K562 (cell line): ENCODE measurements at regions not wholly inside any gene's neighbourhood (a gene's known extent, or its start where the extent isn't known, plus 50 kb on each side); places are given as distances from the start of the nearest gene placed in this dataset.

Experiments used
- ATAC-seq: fragments of 200-7000 bp; cut with Tn5 transposase; 3 replicates; pipeline ENCODE4 v1.9.1; 2020; ENCODE audit warnings: moderate library complexity
- BruUV-seq: library from RNA; stranded (reverse); fragments of 400-500 nt; replicated peaks from 2 replicates; lab custom pipeline; 2021; lab: Mats Ljungman, UMichigan
- CTCF ChIA-PET: fragments of 300-600 bp; formaldehyde crosslinking; extraction: SDS; loops from one replicate; lab custom pipeline; 2021; ENCODE audit warnings: low intra/inter-chr PET ratio; lab: Yijun Ruan, JAX
- POLR2A ChIA-PET: fragments of 300-600, 350-650 bp; sonication (Branson Sonifier 250); formaldehyde crosslinking; extraction: SDS; loops from one replicate; lab custom pipeline; 2021; ENCODE audit warnings: antibody characterized with exemption, inconsistent platforms; lab: Yijun Ruan, JAX
- DNase-seq, 4 experiments: peaks; one replicate each; pipeline versions ENCODE4 v3.0.0 to v3.0.0-alpha.2; 2011 to 2018; ENCODE audit warnings: low spot score in 3 of 4, mixed read lengths in 3 of 4; ENCODE audit errors: extremely low read depth in 1 of 4
- FAIRE-seq: peaks from 2 replicates; lab custom pipeline; 2011; peaks lifted over from hg19 to GRCh38; lab: Jason Lieb, UNC
- H2AFZ ChIP-seq: 2 replicates; pipeline ENCODE4 v1.6.0; 2011; ENCODE audit warnings: low read depth, low read length, control low read depth, inconsistent platforms
- H3K27ac ChIP-seq: fragments of 200-600 bp; 3 replicates; pipeline ENCODE4 v1.8.0; 2011; ENCODE audit warnings: low read depth, mild to moderate bottlenecking, control low read depth, inconsistent platforms, low read length, moderate library complexity, mixed read lengths; ENCODE audit errors: extremely low read depth
- H3K27me3 ChIP-seq, 2 experiments: fragments of 300-600 bp in 1 of 2; 2 replicates in 1 of 2; 3 replicates in 1 of 2; pipeline versions ENCODE4 v1.6.0 to v1.8.0; 2011; ENCODE audit warnings: inconsistent platforms in 2 of 2, low read length in 2 of 2, mild to moderate bottlenecking in 1 of 2, mixed read lengths in 1 of 2, moderate library complexity in 1 of 2; ENCODE audit not compliant: control insufficient read depth in 2 of 2, insufficient read depth in 2 of 2
- H3K36me3 ChIP-seq: fragments of 300-600 bp; 3 replicates; pipeline ENCODE4 v1.8.0; 2011; ENCODE audit warnings: mild to moderate bottlenecking, low read length, inconsistent platforms; ENCODE audit not compliant: control insufficient read depth, insufficient read depth
- H3K4me1 ChIP-seq, 2 experiments: fragments of 200-600 bp in 1 of 2; replicated peaks in 1 of 2; 2 replicates in 1 of 2; 3 replicates in 1 of 2; pipeline versions ENCODE4 v1.5.1 to v1.8.0; 2011; ENCODE audit warnings: inconsistent platforms in 2 of 2, low read length in 2 of 2, mild to moderate bottlenecking in 1 of 2, mixed read lengths in 1 of 2, moderate library complexity in 1 of 2; ENCODE audit not compliant: control insufficient read depth in 2 of 2, insufficient read depth in 2 of 2
- H3K4me2 ChIP-seq: 2 replicates; pipeline ENCODE4 v1.6.1; 2011; ENCODE audit warnings: low read length, control low read depth, inconsistent platforms, mixed read lengths; ENCODE audit not compliant: insufficient read depth
- H3K4me3 ChIP-seq: fragments of 200-600 bp; sonication (generic), shearing (Covaris generic); 2 replicates; pipeline ENCODE4 v1.5.1; 2016; ENCODE audit warnings: control low read depth, inconsistent platforms
- H3K79me2 ChIP-seq: fragments of 200-600 bp; 3 replicates; pipeline ENCODE4 v1.8.0; 2011; ENCODE audit warnings: low read length, inconsistent platforms; ENCODE audit not compliant: control insufficient read depth, insufficient read depth
- H3K9ac ChIP-seq, 2 experiments: 2 replicates each; pipeline versions ENCODE4 v1.6.0 to v1.6.1; 2011; ENCODE audit warnings: low read depth in 2 of 2, low read length in 2 of 2, control low read depth in 1 of 2, inconsistent platforms in 1 of 2, mild to moderate bottlenecking in 1 of 2, mixed read lengths in 1 of 2; ENCODE audit not compliant: insufficient read depth in 1 of 2
- H3K9me1 ChIP-seq: one replicate; pipeline ENCODE4 v1.6.0; 2011; ENCODE audit warnings: inconsistent platforms, mild to moderate bottlenecking, low read length, moderate library complexity; ENCODE audit not compliant: control insufficient read depth, insufficient read depth
- H3K9me3 ChIP-seq: replicated peaks from 2 replicates; pipeline ENCODE4 v1.5.1; 2011; ENCODE audit warnings: low read depth, low read length, inconsistent platforms; ENCODE audit not compliant: control insufficient read depth, insufficient read depth
- H4K20me1 ChIP-seq: replicated peaks from 2 replicates; pipeline ENCODE4 v1.6.1; 2011; ENCODE audit warnings: low read length, inconsistent platforms, mixed read lengths; ENCODE audit not compliant: control insufficient read depth, insufficient read depth
- ELF1 ChIP-seq: fragments of 200-800 bp; sonication (Bioruptor generic); IDR thresholded peaks from 2 replicates; pipeline ENCODE4 v1.6.1; 2016; ENCODE audit warnings: missing genetic modification characterization, missing compliant biosample characterization
- NEUROD1 ChIP-seq: fragments of 150-350 bp; IDR thresholded peaks from 2 replicates; pipeline ENCODE4 v1.6.1; 2014; ENCODE audit warnings: borderline replicate concordance, low read length, low read depth; ENCODE audit not compliant: partially characterized antibody
- NR2F6 ChIP-seq: fragments of 450-650 bp; formaldehyde crosslinking; IDR thresholded peaks from 2 replicates; pipeline ENCODE4 v1.4.0; 2020; ENCODE audit warnings: mild to moderate bottlenecking
- RFX1 ChIP-seq: fragments of 450-650 bp; IDR thresholded peaks from 2 replicates; pipeline ENCODE4 v1.6.1; 2016; ENCODE audit warnings: mild to moderate bottlenecking, moderate library complexity
- STAT5B ChIP-seq: fragments of 250-450 bp; sonication (Bioruptor Pico); IDR thresholded peaks from 2 replicates; pipeline ENCODE4 v1.8.0; 2021; ENCODE audit warnings: mild to moderate bottlenecking, inconsistent platforms
- ZNF347 ChIP-seq: fragments of 450-650 bp; formaldehyde crosslinking; IDR thresholded peaks from 2 replicates; pipeline ENCODE4 v1.4.0; 2020; ENCODE audit warnings: low read depth, mild to moderate bottlenecking, moderate library complexity
- ZZZ3 ChIP-seq: fragments of 450-650 bp; IDR thresholded peaks from 2 replicates; pipeline ENCODE4 v1.6.1; 2016; ENCODE audit warnings: antibody characterized with exemption, mild to moderate bottlenecking, moderate library complexity
- WGBS: fragments of 100-300 bp; shearing (Covaris generic); methylation state at CpG from one replicate; pipeline ENCODE4 v1.1.6; 2016; ENCODE audit warnings: low coverage, mixed read lengths; ENCODE audit not compliant: insufficient coverage; ENCODE audit errors: missing lambda C conversion rate; 5-methylcytosine and 5-hydroxymethylcytosine counted together
- in situ Hi-C: fragments of 300-500 bp; cut with MboI; formaldehyde crosslinking; loops from 4 replicates; pipeline ENCODE4 v1.15.0; 2018; ENCODE audit warnings: inconsistent platforms, mixed read lengths
- intact Hi-C: fragments of 100-400 bp; cut with micrococcal nuclease; formaldehyde crosslinking; loops from 2 replicates; pipeline ENCODE4 v1.14.2; 2022
- TF ChIP-seq, protein P1 (sequence below): fragments of 250-450 bp; sonication (Bioruptor Pico); IDR thresholded peaks from 2 replicates; pipeline ENCODE4 v1.4.0; 2020; ENCODE audit warnings: mild to moderate bottlenecking, moderate library complexity

DNA sequence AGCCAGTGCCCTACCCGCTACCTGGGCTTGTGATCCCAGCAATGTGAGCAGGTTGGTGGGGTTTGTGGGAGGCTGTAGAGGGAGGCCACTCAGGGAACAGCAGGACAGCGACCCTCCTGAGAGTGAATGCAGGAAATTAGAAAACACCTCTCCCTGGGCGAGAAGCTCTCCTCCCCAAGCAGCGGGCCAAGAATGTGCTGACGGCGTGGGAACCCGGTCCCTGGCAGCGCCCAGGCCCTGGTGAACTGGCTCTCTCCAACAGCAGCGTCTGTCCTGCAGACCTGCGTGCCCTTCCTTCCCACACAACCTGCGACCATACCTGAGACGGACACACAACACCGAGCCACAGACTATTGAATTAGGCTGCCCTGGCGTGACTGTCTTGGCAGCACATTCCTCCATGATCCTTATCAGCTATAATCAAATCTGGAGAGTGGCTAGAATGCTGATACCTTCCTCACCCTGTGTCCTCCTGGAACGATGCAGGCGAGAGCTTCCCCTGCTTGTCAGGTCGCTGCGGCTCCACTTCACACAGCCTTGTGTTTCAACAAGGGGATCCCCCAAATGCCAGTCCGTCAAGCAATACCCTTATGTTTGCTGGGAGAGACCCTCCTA is 114.8 kb upstream of the GSC start:
- no peaks in the 10 kb centered on the region for H3K36me3 ChIP-seq
- POLR2A ChIA-PET, result no interaction called here
- DNase-seq (no peak), ATAC-seq (no peak), FAIRE-seq (no peak)
- H4K20me1 ChIP-seq, result no peaks in the 10 kb centered on the region
- H2AFZ ChIP-seq, result no peak overlapping the region
- WGBS, result 0% methylated on average over 6 of the region's 19 CpGs
- H3K79me2 ChIP-seq, result no peaks in the 10 kb centered on the region
- no peak overlapping the region for H3K4me2 ChIP-seq
- TF ChIP-seq NEUROD1 (no peak), ZZZ3 (no peak), RFX1 (no peak), STAT5B (CRISPR knock-in tag) (no peak), NR2F6 (no peak), ZNF347 (CRISPR knock-in tag) (no peak), ELF1 (tag) (no peak)
- TF ChIP-seq, protein P1, sequence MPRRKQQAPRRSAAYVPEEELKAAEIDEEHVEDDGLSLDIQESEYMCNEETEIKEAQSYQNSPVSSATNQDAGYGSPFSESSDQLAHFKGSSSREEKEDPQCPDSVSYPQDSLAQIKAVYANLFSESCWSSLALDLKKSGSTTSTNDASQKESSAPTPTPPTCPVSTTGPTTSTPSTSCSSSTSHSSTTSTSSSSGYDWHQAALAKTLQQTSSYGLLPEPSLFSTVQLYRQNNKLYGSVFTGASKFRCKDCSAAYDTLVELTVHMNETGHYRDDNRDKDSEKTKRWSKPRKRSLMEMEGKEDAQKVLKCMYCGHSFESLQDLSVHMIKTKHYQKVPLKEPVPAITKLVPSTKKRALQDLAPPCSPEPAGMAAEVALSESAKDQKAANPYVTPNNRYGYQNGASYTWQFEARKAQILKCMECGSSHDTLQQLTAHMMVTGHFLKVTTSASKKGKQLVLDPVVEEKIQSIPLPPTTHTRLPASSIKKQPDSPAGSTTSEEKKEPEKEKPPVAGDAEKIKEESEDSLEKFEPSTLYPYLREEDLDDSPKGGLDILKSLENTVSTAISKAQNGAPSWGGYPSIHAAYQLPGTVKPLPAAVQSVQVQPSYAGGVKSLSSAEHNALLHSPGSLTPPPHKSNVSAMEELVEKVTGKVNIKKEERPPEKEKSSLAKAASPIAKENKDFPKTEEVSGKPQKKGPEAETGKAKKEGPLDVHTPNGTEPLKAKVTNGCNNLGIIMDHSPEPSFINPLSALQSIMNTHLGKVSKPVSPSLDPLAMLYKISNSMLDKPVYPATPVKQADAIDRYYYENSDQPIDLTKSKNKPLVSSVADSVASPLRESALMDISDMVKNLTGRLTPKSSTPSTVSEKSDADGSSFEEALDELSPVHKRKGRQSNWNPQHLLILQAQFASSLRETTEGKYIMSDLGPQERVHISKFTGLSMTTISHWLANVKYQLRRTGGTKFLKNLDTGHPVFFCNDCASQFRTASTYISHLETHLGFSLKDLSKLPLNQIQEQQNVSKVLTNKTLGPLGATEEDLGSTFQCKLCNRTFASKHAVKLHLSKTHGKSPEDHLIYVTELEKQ (CRISPR knock-in tag), result no peak
- H3K9me1 ChIP-seq, result no peaks in the 10 kb centered on the region
- no peak overlapping the region for H3K27ac ChIP-seq
- no peak overlapping the region for H3K4me3 ChIP-seq
- CTCF ChIA-PET, result no interaction called here
- no peaks in the 10 kb centered on the region for H3K9me3 ChIP-seq
- in situ Hi-C loops, result no loop called here
- no TSS peak for BruUV-seq
- H3K4me1 ChIP-seq, result no peaks in the 10 kb centered on the region
- no peak overlapping the region for H3K9ac ChIP-seq
- H3K27me3 ChIP-seq, result no peaks in the 10 kb centered on the region; a peak in 1 of 5 replicates
- intact Hi-C loops, result no loop called here
